NCI-H748 (cell line): ENCODE measurements at regions not wholly inside any gene's neighbourhood (a gene's known extent, or its start where the extent isn't known, plus 50 kb on each side); places are given as distances from the start of the nearest gene placed in this dataset.

ENCODE experiments used
- DNase-seq: peaks from one replicate; lab custom pipeline; 2025; ENCODE audit not compliant: unreplicated experiment; lab: John Stamatoyannopoulos, UW

DNA sequence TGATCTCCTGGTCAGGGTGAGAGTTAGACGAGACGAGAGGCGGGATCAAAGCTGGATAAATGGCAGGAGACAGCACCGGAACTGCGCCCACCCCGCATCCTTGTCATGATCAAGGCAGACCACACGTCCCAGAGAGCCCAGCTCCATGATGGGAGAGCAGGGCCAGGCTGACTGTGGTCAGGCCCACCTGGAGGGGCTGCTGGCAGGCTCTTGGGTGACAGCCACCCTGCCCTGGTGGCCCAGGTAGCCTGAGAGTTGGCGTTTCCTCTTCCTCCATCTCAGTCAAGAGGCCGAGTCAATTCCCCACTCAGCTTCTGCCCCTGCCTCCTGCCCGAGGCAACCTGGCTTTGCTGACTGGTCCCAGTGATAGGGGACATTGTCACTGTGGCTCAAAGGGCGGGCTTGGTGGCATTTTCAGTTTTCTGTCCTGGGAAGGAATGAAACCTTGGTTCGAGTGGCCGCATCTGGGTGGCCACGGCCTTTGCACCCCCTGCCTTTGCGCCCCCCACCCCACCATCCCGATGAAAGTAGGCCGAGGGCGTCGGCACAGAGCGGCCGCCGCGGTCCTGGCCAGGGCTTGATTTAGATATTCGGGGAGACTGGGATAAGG, 60.8 kb upstream of the PPARA start:
- no peak for DNase-seq

DNA sequence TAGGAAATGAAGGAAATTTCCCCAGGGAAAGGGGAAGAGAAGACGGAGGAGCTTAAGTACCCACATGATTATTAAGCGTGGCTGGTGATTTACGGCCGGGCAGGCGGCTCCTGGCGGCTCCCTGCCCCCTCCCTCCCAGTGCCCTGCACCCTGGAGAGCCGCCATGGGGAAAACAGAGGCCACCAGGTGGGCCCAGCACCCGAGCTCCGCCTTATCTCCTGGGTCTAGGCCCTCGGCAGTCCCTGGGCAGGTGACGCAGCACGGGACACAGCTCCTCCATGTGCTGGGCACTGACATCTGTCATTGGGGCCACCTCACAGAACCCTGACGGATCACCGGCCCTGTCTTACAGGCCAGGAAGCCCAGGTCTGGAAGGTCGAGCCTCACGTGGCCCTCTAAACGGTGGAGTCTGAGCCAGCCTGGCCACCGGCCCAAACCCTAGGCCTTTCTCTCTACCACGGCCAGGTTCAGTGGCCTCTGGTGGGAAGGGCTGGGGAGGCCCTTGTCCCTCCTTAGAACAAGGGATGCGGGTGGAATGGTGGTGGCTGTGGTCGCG, 60.2 kb upstream of the PPARA start:
- no peak for DNase-seq

DNA sequence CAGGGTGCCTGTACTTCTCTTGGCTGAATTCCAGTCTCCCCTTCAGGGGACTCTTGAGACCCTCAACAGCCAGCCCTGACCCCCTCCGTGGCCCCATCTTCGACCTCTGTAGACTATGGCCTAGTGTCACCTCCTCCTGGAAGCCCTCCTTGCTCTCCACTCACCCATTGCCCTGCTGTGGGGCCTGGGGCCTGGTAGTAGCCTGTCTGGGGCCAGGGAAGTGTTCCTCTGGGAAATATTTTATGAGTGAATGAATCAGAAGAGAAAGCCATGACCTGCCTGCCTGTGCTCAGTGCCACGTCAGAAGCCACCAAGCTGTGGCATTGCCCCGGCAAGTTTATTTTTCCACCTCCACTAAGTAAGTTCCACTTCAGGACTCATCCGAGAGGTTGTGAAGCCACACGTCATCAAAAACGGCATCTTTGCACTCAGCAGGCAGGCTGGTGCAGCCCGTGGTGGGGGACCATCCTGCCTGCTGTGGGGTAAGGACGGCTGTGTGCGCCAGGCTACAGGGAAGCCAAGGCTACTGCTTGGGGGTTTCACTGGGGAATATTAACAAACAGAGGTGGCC, 59.6 kb upstream of the PPARA start:
- DNase-seq, result no peak

DNA sequence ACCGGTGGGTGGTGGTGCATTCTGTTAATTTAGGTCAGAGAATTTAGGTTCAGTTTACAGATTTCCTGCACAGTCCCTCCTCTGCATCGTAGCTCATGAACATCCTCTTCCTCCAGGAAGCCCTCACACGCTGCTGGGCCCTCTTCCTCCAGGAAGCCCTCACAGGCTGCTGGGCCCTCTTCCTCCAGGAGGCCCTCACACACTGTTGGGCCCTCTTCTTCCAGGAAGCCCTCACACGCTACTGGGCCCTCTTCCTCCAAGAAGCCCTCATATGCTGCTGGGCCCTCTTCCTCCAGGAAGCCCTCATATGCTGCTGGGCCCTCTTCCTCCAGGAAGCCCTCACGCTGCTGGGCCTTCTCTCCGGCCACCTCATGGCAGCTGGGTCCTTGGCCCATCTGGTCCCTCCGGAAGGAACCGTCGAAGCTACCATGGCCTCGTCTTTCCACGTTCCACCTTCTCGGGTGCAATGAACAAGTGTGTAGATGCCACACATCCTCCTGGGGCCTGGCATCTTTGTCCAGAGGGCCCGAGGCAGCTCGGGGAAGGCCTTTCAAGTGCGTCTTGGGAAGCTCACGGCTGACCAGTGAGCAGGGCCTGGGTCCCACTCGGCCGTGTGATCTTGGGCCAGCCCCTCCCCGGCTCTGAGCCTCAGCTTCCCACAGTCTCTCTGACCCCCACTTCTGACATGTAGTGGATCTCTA, 58.9 kb upstream of the PPARA start:
- no peak for DNase-seq

DNA sequence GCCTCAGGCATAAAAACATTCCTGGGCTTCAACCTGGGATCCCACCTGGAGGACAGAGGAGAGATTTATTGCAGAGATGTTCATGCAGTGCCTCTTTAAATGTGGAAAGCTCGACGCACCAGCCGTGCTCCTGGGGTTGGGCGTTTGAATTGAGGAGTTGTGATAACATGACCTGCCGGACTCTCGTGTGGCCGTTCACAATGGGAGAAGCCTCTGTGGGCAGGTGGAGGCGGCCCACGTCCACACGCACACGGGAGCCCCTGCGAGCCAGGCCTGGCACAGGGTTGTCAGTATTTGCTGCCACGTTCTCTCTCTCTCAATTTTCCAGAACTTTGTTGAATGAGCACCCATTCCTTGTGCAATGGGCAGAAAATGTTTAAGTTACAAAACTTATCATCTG, 58.3 kb upstream of the PPARA start:
- DNase-seq, result no peak

DNA sequence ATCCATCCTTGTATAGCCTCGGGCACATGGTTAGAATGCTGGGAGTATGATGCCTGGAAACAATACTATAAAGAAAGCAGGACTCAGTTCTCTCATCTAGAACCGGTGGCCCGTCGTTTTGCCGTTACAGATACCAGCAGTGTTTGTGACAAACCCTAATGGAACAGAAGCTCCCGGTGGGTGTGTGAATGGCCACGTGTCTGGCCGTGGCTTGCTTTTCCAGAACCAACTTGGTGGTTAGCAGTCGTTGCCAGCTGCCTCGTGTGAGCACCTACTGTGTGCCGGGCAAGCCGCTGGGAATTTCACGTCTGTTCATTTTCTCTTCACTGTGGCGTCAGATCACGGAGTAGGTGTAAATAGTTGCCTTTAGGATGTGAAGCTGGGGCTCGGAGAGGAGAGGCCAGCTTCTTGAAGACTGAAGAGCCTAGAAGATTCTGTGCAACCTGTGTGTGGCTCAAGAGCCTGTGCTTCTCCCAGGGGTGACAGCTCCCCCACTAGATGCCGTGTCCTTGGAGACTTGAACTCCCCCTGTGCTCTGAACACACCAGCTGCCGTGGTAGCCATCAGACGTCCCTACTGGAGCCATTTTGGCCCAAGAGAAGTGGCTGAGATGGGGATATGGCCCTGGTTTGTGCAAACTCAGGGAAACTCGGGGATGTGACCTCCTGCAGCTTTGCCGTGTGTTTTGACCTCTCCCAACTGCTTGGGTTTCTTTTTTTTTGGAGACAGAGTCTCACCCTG, 57.5 kb upstream of the PPARA start:
- no peak for DNase-seq

DNA sequence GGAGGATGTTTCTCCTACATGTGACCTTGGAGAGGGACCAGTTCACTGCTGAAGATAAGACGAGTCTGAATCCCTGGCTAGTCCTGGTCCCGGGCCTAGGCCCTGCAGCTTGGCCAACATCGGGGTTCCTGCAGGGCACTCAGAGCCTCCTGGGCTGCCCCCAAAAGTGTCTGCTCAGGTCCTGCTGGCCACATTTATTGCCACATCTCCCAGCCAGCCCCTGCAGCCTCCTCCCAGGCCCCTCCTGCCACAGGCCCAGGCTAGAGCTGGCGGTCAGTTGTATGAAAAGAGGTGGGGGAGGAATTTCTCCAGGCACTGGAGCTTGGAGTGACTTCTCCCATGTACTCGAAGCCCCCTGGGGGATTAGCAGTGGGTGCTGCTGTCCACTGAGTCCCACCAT, 56.5 kb upstream of the PPARA start:
- DNase-seq, result no peak

DNA sequence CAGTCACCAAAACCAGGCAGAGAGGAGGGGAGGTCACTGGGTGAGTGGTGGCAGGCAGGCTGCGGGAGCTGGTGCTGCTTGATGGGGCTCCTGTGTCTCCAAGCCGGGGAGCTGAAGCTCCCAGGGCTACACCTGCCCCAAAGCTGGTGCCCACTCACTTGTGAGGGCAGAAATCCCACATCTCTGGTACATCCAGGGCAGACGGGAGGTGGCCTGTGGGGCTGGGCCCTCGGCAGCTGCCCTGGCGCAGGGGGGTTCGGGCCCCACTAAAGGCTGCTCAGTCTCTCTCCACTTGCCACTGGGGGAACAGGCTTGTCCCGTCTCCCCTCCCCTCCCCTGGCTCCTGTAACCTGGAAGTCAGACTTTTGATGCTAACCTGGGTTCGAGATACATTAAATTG, 55.6 kb upstream of the PPARA start:
- no peak for DNase-seq

DNA sequence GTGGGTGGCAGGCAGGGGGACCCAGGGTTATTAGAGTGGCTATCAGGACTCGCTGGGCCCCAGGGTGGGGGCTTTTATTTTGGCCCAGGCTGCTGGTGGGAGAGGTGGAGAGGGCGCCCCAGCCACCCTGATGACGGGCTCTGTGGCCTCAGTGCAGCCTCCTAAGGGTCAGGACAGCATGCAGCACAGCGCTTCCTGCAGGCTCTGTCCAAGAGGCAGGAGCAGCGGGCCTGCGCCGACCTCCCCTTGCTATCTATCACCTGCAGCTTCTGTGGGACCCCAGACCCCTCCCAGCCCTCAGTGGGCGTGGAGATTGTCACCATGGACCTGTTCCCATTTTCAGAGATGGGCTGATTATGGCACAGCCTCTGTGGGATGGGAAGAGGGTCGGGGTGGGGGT, 54.3 kb upstream of the PPARA start:
- no peak for DNase-seq

DNA sequence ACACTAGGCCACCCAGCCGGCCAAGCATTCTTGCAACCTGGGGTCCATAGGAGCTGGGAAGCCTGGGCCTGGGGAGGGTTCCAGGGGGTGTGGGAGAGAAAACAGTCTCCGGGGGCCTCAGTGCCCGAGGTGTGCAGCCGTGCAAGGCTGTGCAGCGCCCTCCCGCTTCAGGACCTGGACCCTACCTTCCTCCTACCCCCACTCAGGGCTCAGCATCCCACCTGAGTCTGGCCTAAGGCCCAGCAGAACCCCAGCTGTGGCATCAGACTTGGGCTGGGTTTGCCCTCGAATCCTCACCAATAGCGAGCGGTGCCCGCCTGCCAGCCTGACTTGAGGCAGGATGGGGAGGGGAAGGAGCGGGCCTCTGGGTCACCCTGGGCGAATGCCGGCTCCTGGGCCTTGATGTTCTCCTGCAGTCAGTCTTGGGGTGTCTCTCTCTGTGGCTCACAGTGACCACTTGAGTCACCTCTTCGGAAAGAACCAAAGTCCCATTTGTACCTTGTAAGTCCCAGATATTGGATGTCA, 53.6 kb upstream of the PPARA start:
- DNase-seq, result no peak

DNA sequence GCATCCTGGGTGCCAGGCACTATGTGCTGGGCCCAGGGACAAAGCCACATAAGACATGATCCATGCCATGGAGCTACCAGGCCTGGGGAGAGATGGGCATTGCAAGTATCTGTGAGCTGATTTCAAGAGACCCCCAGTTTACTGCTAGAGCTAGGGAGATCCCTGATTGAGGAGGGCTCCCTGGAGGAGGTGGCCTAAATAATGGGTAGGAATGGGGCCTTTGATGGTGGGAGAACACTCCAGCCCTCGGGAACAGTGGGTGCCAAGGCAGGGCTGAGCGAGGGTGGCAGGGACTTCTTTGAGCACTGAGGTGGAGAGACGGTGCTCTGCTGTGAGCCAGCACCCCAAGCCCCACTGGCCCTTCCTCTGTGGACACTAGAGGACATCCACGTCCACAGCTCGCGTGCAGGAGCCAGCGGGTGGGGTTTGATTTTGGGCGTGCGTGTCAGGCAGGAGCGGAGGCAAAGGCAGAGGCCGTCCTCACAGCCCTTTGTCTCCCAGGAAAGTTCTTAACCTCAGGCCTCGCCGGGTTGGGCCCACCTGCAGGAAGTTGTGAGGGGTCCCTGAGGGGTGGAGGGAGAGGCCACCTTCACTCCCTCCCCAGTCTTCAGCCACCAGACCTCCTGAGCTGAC, 52.9 kb upstream of the PPARA start:
- no peak for DNase-seq

DNA sequence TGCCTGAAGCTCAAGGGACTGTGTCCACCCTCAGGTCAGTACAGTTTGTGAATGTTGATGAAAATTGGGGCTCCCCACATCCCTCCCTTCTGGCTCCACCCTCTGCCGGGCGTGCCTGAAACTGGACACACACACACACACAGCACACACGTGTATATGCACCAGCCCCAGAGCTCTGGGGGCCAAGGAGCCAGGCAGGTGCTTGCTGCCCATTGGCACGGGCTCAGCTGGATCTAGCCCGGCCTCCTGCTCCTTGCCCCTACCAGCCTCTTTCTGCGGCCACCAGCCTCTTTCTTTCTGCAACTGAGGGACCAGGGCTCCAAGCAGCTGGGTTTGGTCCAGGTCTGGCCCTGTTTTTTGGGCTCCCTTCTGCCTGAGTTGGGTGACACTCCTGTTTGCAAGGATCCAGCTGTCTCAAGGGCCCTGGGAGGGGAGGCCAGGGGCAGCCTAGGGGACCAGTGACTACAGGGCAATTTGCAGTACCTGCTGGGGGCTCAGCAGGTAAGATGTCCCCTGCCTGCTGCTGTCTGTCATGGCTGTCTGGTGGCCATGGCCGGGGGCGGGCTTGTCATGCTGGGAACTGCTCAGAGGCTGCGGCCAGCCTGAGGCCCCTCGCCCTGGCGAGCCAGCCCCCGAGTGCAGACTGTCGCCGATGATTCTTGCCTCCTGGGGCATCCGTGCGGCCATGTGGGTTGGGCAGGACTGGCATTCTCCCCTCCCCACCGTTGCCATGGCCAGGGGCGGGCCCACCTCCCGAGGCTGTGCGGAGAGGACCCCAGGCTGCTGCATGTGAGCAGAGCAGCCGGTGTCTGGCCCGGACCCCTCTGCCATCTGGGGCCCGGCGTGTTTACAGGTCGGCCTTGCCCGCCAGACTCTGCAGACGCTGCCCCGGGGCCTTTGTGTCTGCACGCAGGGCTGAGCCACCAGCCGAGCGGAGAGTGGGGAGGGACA, 51.5 kb upstream of the PPARA start:
- no peak for DNase-seq

DNA sequence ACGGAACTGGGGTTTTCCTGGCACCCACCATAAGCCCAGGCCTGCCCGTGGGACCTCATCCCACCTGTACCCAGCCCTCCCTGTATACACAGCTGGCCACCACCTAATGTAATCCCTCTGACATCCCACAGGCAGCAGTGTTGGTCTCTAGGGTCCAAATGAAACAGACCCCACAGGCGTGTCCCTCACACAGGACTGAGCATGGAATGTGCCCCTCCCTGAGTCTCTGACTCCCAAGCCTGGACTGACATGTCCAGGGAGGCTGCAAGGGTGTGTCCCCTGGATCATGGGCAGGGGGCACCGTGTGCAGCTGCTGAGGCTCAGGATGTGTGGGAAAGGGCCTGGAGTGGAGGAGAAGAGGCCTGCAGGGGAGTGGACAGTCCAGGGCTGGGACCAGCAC, 50.6 kb upstream of the PPARA start:
- no peak for DNase-seq

DNA sequence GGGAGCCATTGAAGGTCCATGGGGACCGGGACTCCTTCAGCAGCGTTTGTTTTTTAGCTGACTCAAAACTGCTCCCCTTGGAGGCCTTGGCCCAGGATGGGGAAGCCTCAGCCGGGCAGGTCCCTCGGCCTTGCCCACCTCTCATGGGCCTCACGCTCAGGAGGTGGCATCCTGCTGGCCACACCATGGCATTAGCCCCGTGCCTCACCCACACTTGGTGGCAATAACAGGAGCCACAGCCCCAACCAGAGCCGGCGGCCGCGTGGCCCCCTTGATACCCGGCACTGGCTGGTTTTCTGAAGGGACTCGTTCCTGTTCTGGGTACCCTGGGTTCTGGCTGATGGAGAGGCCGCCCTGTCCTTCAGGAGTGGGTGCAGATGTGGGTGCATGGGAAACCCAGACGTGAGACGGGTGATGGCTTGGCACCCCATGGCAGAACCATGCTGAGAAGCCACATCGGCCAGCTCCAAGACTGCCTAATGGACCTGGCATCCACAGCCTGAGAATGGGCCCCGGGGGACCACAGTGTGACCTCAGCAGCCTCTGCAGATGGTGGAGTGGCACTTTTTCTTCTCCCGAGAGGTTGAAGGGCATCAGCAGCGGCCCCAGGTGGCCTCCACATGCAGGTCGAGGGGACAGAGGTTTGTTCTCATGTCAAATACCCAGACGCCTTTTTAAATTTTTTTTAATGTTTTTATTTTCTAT, 49.8 kb upstream of the PPARA start:
- DNase-seq, result no peak
